T-helper 1 cell treated with Interleukin-12 subunit alpha and Interleukin-12 subunit beta and Interleukin-4 antibody, amounts not matched to agents 30 ng/mL and 1 ng/mL, for 36 hours (primary cell): ENCODE measurements at regions not wholly inside any gene's neighbourhood (a gene's known extent, or its start where the extent isn't known, plus 50 kb on each side); places are given as distances from the start of the nearest gene placed in this dataset.

Source experiments
- intact Hi-C: fragments of 100-400 bp; cut with micrococcal nuclease; formaldehyde crosslinking; loops from one replicate; pipeline ENCODE4 v1.15.1; 2024

- intact Hi-C loops: loop anchor here (2.0 to 5.0 kb wide), 6 partner anchors 29 to 239 kb away; partner anchors contain the start of gene GPR18
These were observed 50.0 kb upstream of the DOCK9 start for GRCh38 chr13:99027661-99028425.

GRCh38 chr13:99028890-99029289 lies 51.0 kb upstream of the DOCK9 start:
- intact Hi-C loops: loop anchor here (1.0 to 5.0 kb wide), 8 partner anchors 17 to 238 kb away; partner anchors contain the start of gene GPR18

- intact Hi-C loops: loop anchor here (1.0 to 5.0 kb wide), 8 partner anchors 17 to 237 kb away; partner anchors contain the start of gene GPR18
These were observed 51.7 kb upstream of the DOCK9 start for GRCh38 chr13:99029576-99029975.

- intact Hi-C loops: no loop called here
These were observed 52.5 kb upstream of the DOCK9 start for GRCh38 chr13:99030326-99030725.

GRCh38 chr13:99031832-99032231 lies 54.0 kb upstream of the DOCK9 start:
- intact Hi-C loops: no loop called here

GRCh38 chr13:99033814-99034213 lies 56.0 kb upstream of the DOCK9 start:
- intact Hi-C loops: loop anchor here (1.0 kb wide), 2 partner anchors 165 to 194 kb away; no protein-coding TSS in a partner anchor

GRCh38 chr13:99034333-99035085 lies 56.6 kb upstream of the DOCK9 start:
- intact Hi-C loops: no loop called here

- intact Hi-C loops: no loop called here
These were observed 57.9 kb upstream of the DOCK9 start for GRCh38 chr13:99035715-99036114.

- intact Hi-C loops: no loop called here
These were observed 59.9 kb upstream of the DOCK9 start for GRCh38 chr13:99037756-99038155.

GRCh38 chr13:99039718-99040280 lies 61.9 kb upstream of the DOCK9 start:
- intact Hi-C loops: no loop called here

GRCh38 chr13:99040536-99041131 lies 62.8 kb upstream of the DOCK9 start:
- intact Hi-C loops: no loop called here

- intact Hi-C loops: no loop called here
These were observed 63.5 kb upstream of the DOCK9 start for GRCh38 chr13:99041337-99041736.

GRCh38 chr13:99041788-99042187 lies 63.9 kb upstream of the DOCK9 start:
- intact Hi-C loops: no loop called here

- intact Hi-C loops: no loop called here
These were observed 64.8 kb upstream of the DOCK9 start for GRCh38 chr13:99042521-99043250.

GRCh38 chr13:99043831-99044231 lies 66.0 kb upstream of the DOCK9 start:
- intact Hi-C loops: no loop called here

GRCh38 chr13:99044764-99045163 lies 66.9 kb upstream of the DOCK9 start:
- intact Hi-C loops: loop anchor here (5.0 kb wide), 2 partner anchors 132 to 1612 kb away; partner anchors contain the start of gene RAP2A

- intact Hi-C loops: loop anchor here (5.0 kb wide), 2 partner anchors 133 to 1613 kb away; partner anchors contain the start of gene RAP2A
These were observed 67.5 kb upstream of the DOCK9 start for GRCh38 chr13:99045396-99045795.

GRCh38 chr13:99046851-99047250 lies 69.0 kb upstream of the DOCK9 start:
- intact Hi-C loops: loop anchor here (1.0 to 5.0 kb wide), 10 partner anchors 18 to 1615 kb away; partner anchors contain the start of genes GPR18, RAP2A and UBAC2

- intact Hi-C loops: loop anchor here (1.0 to 5.0 kb wide), 6 partner anchors 15 to 1036 kb away; partner anchors contain the start of gene PCCA
These were observed 73.2 kb upstream of the DOCK9 start for GRCh38 chr13:99050983-99051488.

- intact Hi-C loops: loop anchor here (1.0 to 5.0 kb wide), 6 partner anchors 14 to 1035 kb away; partner anchors contain the start of gene PCCA
These were observed 74.0 kb upstream of the DOCK9 start for GRCh38 chr13:99051768-99052455.
